ENCODE measurements at regions not wholly inside any gene's neighbourhood (a gene's known extent, or its start where the extent isn't known, plus 50 kb on each side); places are given as distances from the start of the nearest gene placed in this dataset.

GRCh38 chr22:48982321-48982905 is 845.3 kb downstream of the BRD1 start:
- TF ChIP-seq, protein P1, sequence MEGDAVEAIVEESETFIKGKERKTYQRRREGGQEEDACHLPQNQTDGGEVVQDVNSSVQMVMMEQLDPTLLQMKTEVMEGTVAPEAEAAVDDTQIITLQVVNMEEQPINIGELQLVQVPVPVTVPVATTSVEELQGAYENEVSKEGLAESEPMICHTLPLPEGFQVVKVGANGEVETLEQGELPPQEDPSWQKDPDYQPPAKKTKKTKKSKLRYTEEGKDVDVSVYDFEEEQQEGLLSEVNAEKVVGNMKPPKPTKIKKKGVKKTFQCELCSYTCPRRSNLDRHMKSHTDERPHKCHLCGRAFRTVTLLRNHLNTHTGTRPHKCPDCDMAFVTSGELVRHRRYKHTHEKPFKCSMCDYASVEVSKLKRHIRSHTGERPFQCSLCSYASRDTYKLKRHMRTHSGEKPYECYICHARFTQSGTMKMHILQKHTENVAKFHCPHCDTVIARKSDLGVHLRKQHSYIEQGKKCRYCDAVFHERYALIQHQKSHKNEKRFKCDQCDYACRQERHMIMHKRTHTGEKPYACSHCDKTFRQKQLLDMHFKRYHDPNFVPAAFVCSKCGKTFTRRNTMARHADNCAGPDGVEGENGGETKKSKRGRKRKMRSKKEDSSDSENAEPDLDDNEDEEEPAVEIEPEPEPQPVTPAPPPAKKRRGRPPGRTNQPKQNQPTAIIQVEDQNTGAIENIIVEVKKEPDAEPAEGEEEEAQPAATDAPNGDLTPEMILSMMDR (IDR thresholded peaks at IDR 0.05; ENCODE audit: extremely low read depth, missing control alignments), result no peak
- DNase-seq (ENCODE audit: low spot score), result no peak

GRCh38 chr22:48981371-48982061 is 846.2 kb downstream of the BRD1 start:
- TF ChIP-seq, protein P1 (IDR thresholded peaks at IDR 0.05; ENCODE audit: extremely low read depth, missing control alignments), result no peak
- no peak for DNase-seq (ENCODE audit: low spot score)

DNA sequence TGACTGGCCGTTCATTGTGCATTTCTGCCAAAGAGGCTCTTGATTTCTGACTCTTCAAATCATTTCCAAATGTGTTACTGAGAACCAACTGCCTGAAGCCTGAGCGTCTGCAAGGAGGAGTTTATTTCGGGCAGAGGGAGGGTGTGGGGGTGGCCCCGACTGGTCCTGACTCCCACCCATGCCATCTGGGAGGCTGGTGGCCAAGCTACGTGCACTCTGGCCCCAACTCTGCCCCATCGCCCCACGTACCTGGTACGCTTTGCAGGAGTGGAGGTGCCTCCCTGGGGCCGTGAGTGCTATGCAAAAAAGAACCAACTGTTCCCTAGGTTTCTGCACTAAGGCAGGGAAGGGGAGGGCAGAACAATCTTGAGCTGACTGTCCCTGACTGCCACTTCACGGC is 846.8 kb downstream of the BRD1 start:
- DNase-seq (ENCODE audit: low spot score), result no peak
- TF ChIP-seq, protein P1 (IDR thresholded peaks at IDR 0.05; ENCODE audit: extremely low read depth, missing control alignments), result no peak

DNA sequence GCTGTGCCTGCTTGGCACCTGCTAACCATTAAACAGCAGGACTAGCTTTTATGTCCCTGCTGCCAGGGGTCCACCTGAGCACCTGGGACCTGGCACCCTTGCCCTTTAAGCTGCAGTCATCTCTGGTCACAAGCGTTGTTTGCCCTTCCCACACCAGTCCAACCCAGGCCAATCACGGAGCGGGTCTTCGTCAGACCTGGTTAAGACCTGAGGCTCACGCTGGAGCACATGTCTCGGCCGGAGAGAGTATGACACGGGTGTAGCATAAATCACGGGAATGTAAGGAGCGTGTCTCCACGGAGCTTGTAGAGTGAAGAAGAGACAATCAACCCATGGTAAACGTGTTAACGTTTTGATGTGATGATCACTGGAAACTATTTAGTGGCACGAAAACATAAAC is 847.3 kb downstream of the BRD1 start:
- DNase-seq (ENCODE audit: low spot score), result no peak
- TF ChIP-seq, protein P1 (IDR thresholded peaks at IDR 0.05; ENCODE audit: extremely low read depth, missing control alignments), result no peak

DNA sequence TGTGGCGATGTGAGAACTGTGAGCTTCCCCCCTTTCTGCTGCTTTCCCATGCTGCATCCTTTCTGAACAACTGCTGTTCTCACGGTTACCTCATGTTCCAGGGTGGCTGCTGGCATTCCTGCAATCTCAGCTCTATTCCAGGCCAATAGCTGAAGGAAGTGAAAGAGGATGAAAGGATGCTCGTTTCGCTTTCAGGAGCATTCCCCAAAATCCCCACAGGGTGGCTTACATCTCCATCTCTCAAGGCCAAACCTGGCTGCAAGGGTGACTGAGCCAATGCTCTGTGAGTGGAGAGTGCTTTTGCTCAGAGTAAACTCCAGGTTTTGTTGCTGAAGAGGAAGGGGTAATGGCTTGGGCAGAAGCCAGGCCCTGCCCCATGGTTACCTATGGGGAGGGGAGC is 848.2 kb downstream of the BRD1 start:
- no peak for DNase-seq (ENCODE audit: low spot score)
- TF ChIP-seq, protein P1 (IDR thresholded peaks at IDR 0.05; ENCODE audit: extremely low read depth, missing control alignments), result no peak

DNA sequence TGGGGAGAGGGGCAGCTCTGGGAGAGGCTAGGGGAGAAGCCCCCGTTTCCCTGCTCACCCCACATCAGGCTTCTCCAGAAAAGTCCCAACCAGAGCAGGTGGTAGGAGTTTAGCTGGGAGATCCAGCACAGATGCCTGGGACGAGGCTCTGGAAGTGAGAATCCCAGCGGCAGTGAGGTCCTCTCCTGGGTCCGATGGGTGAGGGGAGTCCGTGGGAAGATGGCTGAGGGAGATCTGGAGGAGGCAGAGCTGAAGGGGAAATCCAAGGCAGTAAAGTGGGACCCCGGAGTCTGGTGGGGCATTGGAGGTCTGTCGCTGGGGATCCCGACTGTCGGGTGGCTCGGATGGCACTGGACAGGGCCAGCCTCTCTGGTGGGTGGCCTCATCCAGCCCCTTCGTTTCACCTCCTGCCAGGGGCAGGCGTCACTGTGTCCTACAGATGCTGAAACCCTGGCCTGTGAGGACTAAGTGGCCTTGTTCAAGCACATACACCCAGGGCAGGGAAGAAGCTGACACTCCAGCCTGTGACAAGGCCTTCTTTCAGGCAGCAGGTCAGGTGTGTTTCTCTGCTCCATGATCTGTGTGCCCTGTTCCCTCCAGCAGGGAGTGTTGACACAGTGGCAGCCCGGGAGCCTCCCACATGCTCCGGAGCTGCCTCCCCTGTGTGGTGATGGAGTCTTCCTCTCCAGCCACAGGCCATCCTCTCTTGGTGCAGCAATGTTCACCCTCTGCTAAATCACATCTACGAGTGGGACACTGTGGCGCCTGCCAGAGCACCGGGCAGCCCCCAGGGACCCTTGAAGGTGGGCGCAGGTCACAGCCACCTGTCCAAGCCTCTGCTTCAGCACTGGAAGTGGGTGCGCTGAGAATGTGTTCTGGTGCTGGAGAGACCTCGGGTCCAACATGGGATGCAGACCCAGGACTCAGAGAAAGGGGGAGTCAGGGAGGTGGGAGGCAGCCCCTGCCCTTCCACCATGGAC is 850.8 kb downstream of the BRD1 start:
- DNase-seq (ENCODE audit: low spot score), result no peak
- TF ChIP-seq, protein P1 (IDR thresholded peaks at IDR 0.05; ENCODE audit: extremely low read depth, missing control alignments), result no peak

DNA sequence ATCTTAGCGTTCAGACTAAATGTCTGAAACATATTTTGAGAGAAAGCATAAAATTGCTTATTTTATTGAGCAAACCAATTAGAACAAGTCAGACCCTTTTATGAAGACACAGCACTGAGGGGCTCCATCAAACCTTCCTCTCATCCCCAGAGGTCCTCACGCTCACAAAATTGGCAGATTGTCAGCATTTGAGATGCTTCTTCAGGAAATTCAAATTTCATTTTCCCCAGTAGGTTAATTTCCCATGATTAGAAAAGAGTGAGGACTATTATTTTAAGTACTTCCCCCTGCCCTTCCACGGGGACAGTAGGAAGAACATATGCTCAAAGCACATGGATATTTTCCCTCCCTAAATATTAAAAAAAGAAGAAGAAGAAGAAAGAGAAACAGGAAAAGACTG is 851.8 kb downstream of the BRD1 start:
- no peak for DNase-seq (ENCODE audit: low spot score)
- TF ChIP-seq, protein P1 (IDR thresholded peaks at IDR 0.05; ENCODE audit: extremely low read depth, missing control alignments), result no peak

Data from GM20000 (cell line).